A673 (cell line): ENCODE measurements at regions not wholly inside any gene's neighbourhood (a gene's known extent, or its start where the extent isn't known, plus 50 kb on each side); places are given as distances from the start of the nearest gene placed in this dataset.

ENCODE experiments used
- EZH2 ChIP-seq: fragments of 200-600 bp; sonication (generic); IDR thresholded peaks from 2 replicates; pipeline ENCODE4 v1.6.1; 2017; ENCODE audit warnings: borderline replicate concordance, low read depth, mild to moderate bottlenecking, mixed read lengths, antibody characterized with exemption, low read length; ENCODE audit not compliant: poor library complexity, severe bottlenecking
- TF ChIP-seq, protein P1 (sequence below): fragments of 300-800, 200-600 bp; sonication (generic); conservative IDR thresholded peaks from 2 replicates; pipeline ENCODE4 v1.5.1; 2017; ENCODE audit warnings: low read depth, mild to moderate bottlenecking, antibody characterized with exemption, low read length, moderate library complexity, mixed read lengths

DNA sequence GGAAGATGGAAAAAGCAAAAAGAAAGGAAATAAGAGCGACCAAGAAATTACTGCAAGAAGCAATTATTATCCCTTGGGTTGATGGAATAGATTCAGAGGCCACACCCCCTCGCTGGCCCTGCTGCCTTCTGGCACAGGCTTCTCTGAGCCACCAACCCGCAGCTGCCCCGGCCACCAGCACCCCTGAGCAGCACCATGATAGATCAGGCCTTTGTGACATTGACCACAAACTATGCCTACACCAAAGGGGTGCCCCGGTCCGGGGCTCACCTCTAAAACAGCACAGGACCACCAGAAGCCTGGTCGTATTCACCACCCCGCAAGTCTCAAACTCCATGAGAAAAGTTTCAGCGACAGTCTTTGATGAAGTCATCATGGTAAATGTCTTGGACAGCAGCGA, 1059.3 kb downstream of the SLITRK1 start:
- TF ChIP-seq EZH2 = no peak
- TF ChIP-seq, protein P1, sequence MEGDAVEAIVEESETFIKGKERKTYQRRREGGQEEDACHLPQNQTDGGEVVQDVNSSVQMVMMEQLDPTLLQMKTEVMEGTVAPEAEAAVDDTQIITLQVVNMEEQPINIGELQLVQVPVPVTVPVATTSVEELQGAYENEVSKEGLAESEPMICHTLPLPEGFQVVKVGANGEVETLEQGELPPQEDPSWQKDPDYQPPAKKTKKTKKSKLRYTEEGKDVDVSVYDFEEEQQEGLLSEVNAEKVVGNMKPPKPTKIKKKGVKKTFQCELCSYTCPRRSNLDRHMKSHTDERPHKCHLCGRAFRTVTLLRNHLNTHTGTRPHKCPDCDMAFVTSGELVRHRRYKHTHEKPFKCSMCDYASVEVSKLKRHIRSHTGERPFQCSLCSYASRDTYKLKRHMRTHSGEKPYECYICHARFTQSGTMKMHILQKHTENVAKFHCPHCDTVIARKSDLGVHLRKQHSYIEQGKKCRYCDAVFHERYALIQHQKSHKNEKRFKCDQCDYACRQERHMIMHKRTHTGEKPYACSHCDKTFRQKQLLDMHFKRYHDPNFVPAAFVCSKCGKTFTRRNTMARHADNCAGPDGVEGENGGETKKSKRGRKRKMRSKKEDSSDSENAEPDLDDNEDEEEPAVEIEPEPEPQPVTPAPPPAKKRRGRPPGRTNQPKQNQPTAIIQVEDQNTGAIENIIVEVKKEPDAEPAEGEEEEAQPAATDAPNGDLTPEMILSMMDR = no peak
